ENCODE measurements at regions not wholly inside any gene's neighbourhood (a gene's known extent, or its start where the extent isn't known, plus 50 kb on each side); places are given as distances from the start of the nearest gene placed in this dataset.

- Histone ChIP-seq H3K27me3 (ENCODE audit: insufficient read depth, insufficient read length) (no peaks in the 10 kb centered on the region), H3K4me3 (ENCODE audit: insufficient read length, low read depth) (no peak overlapping the region), H3K9me3 (ENCODE audit: insufficient read depth, low read length) (no peaks in the 10 kb centered on the region), H3K4me1 (ENCODE audit: insufficient read depth, insufficient read length) (no peaks in the 10 kb centered on the region), H3K36me3 (ENCODE audit: insufficient read depth, insufficient read length, low read length) (no peaks in the 10 kb centered on the region), H3K9ac (ENCODE audit: insufficient read length, low read depth) (no peak overlapping the region)
- TF ChIP-seq ZNF274 (IDR thresholded peaks at IDR 0.05; ENCODE audit: low read depth, low read length) (no peak), YY1 (IDR thresholded peaks at IDR 0.05; ENCODE audit: insufficient read depth, insufficient read length) (no peak), SUZ12 (IDR thresholded peaks at IDR 0.05; ENCODE audit: extremely low read depth, insufficient read depth, insufficient read length) (no peak)
- DNase-seq (ENCODE audit: low read depth, low spot score): no peak
Measured at GRCh38 chr2:41711736-41712135, 336.1 kb upstream of the PKDCC start.

- Histone ChIP-seq H3K9me3 (ENCODE audit: insufficient read depth, low read length) (no peaks in the 10 kb centered on the region), H3K4me3 (ENCODE audit: insufficient read length, low read depth) (no peak overlapping the region), H3K9ac (ENCODE audit: insufficient read length, low read depth) (no peak overlapping the region), H3K36me3 (ENCODE audit: insufficient read depth, insufficient read length, low read length) (no peaks in the 10 kb centered on the region), H3K4me1 (ENCODE audit: insufficient read depth, insufficient read length) (no peaks in the 10 kb centered on the region), H3K27me3 (ENCODE audit: insufficient read depth, insufficient read length) (no peaks in the 10 kb centered on the region)
- TF ChIP-seq SUZ12 (IDR thresholded peaks at IDR 0.05; ENCODE audit: extremely low read depth, insufficient read depth, insufficient read length): no peak
- no peak for TF ChIP-seq YY1 (IDR thresholded peaks at IDR 0.05; ENCODE audit: insufficient read depth, insufficient read length)
- TF ChIP-seq ZNF274 (IDR thresholded peaks at IDR 0.05; ENCODE audit: low read depth, low read length): no peak
- DNase-seq (ENCODE audit: low read depth, low spot score): no peak
Measured at GRCh38 chr2:41716497-41716896, 331.3 kb upstream of the PKDCC start.

- Histone ChIP-seq H3K4me3 (ENCODE audit: insufficient read length, low read depth) (no peak overlapping the region), H3K4me1 (ENCODE audit: insufficient read depth, insufficient read length) (no peaks in the 10 kb centered on the region), H3K9ac (ENCODE audit: insufficient read length, low read depth) (no peak overlapping the region), H3K36me3 (ENCODE audit: insufficient read depth, insufficient read length, low read length) (no peaks in the 10 kb centered on the region), H3K9me3 (ENCODE audit: insufficient read depth, low read length) (no peaks in the 10 kb centered on the region), H3K27me3 (ENCODE audit: insufficient read depth, insufficient read length) (no peaks in the 10 kb centered on the region)
- DNase-seq (ENCODE audit: low read depth, low spot score): no peak
- TF ChIP-seq YY1 (IDR thresholded peaks at IDR 0.05; ENCODE audit: insufficient read depth, insufficient read length) (no peak), SUZ12 (IDR thresholded peaks at IDR 0.05; ENCODE audit: extremely low read depth, insufficient read depth, insufficient read length) (no peak), ZNF274 (IDR thresholded peaks at IDR 0.05; ENCODE audit: low read depth, low read length) (no peak)
Measured at GRCh38 chr2:41717839-41718238, 330.0 kb upstream of the PKDCC start.

GRCh38 chr2:41718705-41719104, 329.1 kb upstream of the PKDCC start:
- Histone ChIP-seq H3K36me3 (ENCODE audit: insufficient read depth, insufficient read length, low read length) (no peaks in the 10 kb centered on the region), H3K9me3 (ENCODE audit: insufficient read depth, low read length) (no peaks in the 10 kb centered on the region), H3K27me3 (ENCODE audit: insufficient read depth, insufficient read length) (no peaks in the 10 kb centered on the region), H3K9ac (ENCODE audit: insufficient read length, low read depth) (no peak overlapping the region), H3K4me3 (ENCODE audit: insufficient read length, low read depth) (no peak overlapping the region), H3K4me1 (ENCODE audit: insufficient read depth, insufficient read length) (no peaks in the 10 kb centered on the region)
- TF ChIP-seq SUZ12 (IDR thresholded peaks at IDR 0.05; ENCODE audit: extremely low read depth, insufficient read depth, insufficient read length) (no peak), ZNF274 (IDR thresholded peaks at IDR 0.05; ENCODE audit: low read depth, low read length) (no peak), YY1 (IDR thresholded peaks at IDR 0.05; ENCODE audit: insufficient read depth, insufficient read length) (no peak)
- no peak for DNase-seq (ENCODE audit: low read depth, low spot score)

GRCh38 chr2:41719756-41720155, 328.1 kb upstream of the PKDCC start:
- TF ChIP-seq YY1 (IDR thresholded peaks at IDR 0.05; ENCODE audit: insufficient read depth, insufficient read length) (no peak), ZNF274 (IDR thresholded peaks at IDR 0.05; ENCODE audit: low read depth, low read length) (no peak), SUZ12 (IDR thresholded peaks at IDR 0.05; ENCODE audit: extremely low read depth, insufficient read depth, insufficient read length) (no peak)
- no peaks in the 10 kb centered on the region for H3K4me1 ChIP-seq (ENCODE audit: insufficient read depth, insufficient read length)
- no peak overlapping the region for H3K4me3 ChIP-seq (ENCODE audit: insufficient read length, low read depth)
- DNase-seq (ENCODE audit: low read depth, low spot score): no peak
- no peaks in the 10 kb centered on the region for H3K9me3 ChIP-seq (ENCODE audit: insufficient read depth, low read length)
- no peaks in the 10 kb centered on the region for H3K27me3 ChIP-seq (ENCODE audit: insufficient read depth, insufficient read length)
- H3K36me3 ChIP-seq (ENCODE audit: insufficient read depth, insufficient read length, low read length): no peaks in the 10 kb centered on the region
- no peak overlapping the region for H3K9ac ChIP-seq (ENCODE audit: insufficient read length, low read depth)

GRCh38 chr2:41720331-41721251, 327.2 kb upstream of the PKDCC start:
- H3K4me3 ChIP-seq (ENCODE audit: insufficient read length, low read depth): no peak overlapping the region
- no peak overlapping the region for H3K9ac ChIP-seq (ENCODE audit: insufficient read length, low read depth)
- DNase-seq (ENCODE audit: low read depth, low spot score): no peak
- TF ChIP-seq ZNF274 (IDR thresholded peaks at IDR 0.05; ENCODE audit: low read depth, low read length) (no peak), YY1 (IDR thresholded peaks at IDR 0.05; ENCODE audit: insufficient read depth, insufficient read length) (no peak), SUZ12 (IDR thresholded peaks at IDR 0.05; ENCODE audit: extremely low read depth, insufficient read depth, insufficient read length) (no peak)
- no peaks in the 10 kb centered on the region for H3K9me3 ChIP-seq (ENCODE audit: insufficient read depth, low read length)
- no peaks in the 10 kb centered on the region for H3K27me3 ChIP-seq (ENCODE audit: insufficient read depth, insufficient read length)
- no peaks in the 10 kb centered on the region for H3K4me1 ChIP-seq (ENCODE audit: insufficient read depth, insufficient read length)
- no peaks in the 10 kb centered on the region for H3K36me3 ChIP-seq (ENCODE audit: insufficient read depth, insufficient read length, low read length)

- no peaks in the 10 kb centered on the region for H3K36me3 ChIP-seq (ENCODE audit: insufficient read depth, insufficient read length, low read length)
Measured at GRCh38 chr2:41722668-41723369, 325.0 kb upstream of the PKDCC start.

More at GRCh38 chr2:41722668-41723369, 325.0 kb upstream of the PKDCC start:
- H3K9me3 ChIP-seq (ENCODE audit: insufficient read depth, low read length): no peaks in the 10 kb centered on the region
- no peaks in the 10 kb centered on the region for H3K27me3 ChIP-seq (ENCODE audit: insufficient read depth, insufficient read length)
- no peak for DNase-seq (ENCODE audit: low read depth, low spot score)
- TF ChIP-seq SUZ12 (IDR thresholded peaks at IDR 0.05; ENCODE audit: extremely low read depth, insufficient read depth, insufficient read length) (no peak), YY1 (IDR thresholded peaks at IDR 0.05; ENCODE audit: insufficient read depth, insufficient read length) (no peak), ZNF274 (IDR thresholded peaks at IDR 0.05; ENCODE audit: low read depth, low read length) (no peak)
- H3K9ac ChIP-seq (ENCODE audit: insufficient read length, low read depth): no peak overlapping the region
- H3K4me3 ChIP-seq (ENCODE audit: insufficient read length, low read depth): no peak overlapping the region
- H3K4me1 ChIP-seq (ENCODE audit: insufficient read depth, insufficient read length): no peaks in the 10 kb centered on the region

Measured in NT2/D1 (cell line).